Head of caudate nucleus (tissue), 42 donors: ENCODE measurements at regions not wholly inside any gene's neighbourhood (a gene's known extent, or its start where the extent isn't known, plus 50 kb on each side); places are given as distances from the start of the nearest gene placed in this dataset.

ENCODE experiments used
- DNase-seq, 42 donors: peaks; one replicate each; pipeline versions ENCODE4 v3.0.0 to v3.0.0-alpha.2; 2020 to 2021; ENCODE audit warnings: mixed read lengths in 7 of 42
- intact Hi-C: fragments of 100-400 bp; cut with DNase I; formaldehyde crosslinking; loops from one replicate; pipeline ENCODE4 v1.15.0; 2022

DNA sequence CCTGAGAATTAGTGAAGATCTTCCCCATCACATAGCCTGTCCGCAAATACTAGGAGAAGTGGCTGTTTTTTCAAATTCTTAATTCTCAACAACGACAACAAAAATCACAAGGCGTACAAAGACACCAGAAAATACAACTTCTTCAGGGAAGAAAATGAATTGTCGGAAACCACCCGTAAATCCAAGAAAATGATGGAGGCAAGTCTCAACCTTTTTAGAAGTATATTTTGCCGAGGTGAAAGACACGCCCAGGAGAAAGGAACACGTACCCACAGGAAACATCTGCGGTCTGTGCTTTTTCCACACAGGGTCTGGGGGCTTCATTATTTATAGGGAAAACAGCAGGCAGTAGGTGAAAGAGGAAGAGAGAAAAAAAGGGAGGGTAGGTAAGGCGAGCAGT lies 223.9 kb upstream of the GGTLC1 start:
- DNase-seq: no peak
- intact Hi-C loops: no loop called here

- intact Hi-C loops: no loop called here
- DNase-seq: no peak
Measured at GRCh38 chr20:24211972-24212371, 223.4 kb upstream of the GGTLC1 start.

- no peak for DNase-seq
- intact Hi-C loops: no loop called here
Measured at GRCh38 chr20:24210356-24210755, 221.8 kb upstream of the GGTLC1 start.

- no peak for DNase-seq
- intact Hi-C loops: no loop called here
Measured at GRCh38 chr20:24208652-24209051, 220.1 kb upstream of the GGTLC1 start.

GRCh38 chr20:24207803-24208300 lies 219.3 kb upstream of the GGTLC1 start:
- intact Hi-C loops: no loop called here
- DNase-seq: no peak

DNA sequence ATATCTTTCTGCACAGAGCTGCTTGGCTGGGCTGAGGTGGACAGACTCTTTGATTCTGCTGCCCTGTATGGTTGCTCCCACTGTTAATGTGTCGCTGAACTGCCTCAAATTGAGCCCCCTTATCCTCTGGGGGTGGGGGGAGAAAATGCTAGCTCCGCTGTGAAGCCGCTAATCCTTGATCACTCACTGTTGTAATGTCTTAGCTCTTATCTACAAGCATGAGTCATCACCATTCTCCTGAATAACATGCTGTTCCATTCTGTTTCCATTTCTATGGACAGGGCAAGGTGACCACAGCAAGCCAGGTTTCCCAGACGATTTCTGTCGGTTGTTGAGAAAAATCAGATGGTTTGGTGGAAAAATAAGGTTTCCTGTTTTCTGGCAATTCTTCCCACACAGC lies 218.4 kb upstream of the GGTLC1 start:
- intact Hi-C loops: no loop called here

GRCh38 chr20:24203526-24204183 lies 215.1 kb upstream of the GGTLC1 start:
- DNase-seq: no peak
- intact Hi-C loops: no loop called here

More for the DNA sequence above, 218.4 kb upstream of the GGTLC1 start:
- DNase-seq: no peak

- DNase-seq: no peak
- intact Hi-C loops: no loop called here
Measured at GRCh38 chr20:24199501-24199900, 210.9 kb upstream of the GGTLC1 start.

GRCh38 chr20:24194143-24194542 lies 205.6 kb upstream of the GGTLC1 start:
- DNase-seq: no peak
- intact Hi-C loops: no loop called here

GRCh38 chr20:24190905-24191304 lies 202.3 kb upstream of the GGTLC1 start:
- no peak for DNase-seq
- intact Hi-C loops: no loop called here

DNA sequence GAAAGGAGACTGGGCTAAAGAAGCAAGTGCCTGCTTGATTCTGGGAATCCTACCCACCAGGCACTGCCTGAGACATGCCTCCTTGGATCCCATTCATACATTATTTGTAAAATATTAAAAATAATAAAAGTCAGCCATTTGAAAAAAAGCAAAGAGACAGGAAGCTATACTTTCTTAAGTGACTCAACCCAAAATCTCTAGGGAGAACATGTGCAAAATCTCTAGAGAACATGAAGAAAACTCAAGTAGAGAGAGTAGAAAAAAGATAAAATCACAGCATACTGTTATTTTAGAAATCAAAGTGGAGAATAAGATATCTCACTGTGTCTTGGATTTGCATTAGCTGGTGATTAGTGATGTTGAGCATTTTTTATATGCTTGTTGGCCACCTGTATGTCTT lies 197.2 kb upstream of the GGTLC1 start:
- intact Hi-C loops: no loop called here
- no peak for DNase-seq

DNA sequence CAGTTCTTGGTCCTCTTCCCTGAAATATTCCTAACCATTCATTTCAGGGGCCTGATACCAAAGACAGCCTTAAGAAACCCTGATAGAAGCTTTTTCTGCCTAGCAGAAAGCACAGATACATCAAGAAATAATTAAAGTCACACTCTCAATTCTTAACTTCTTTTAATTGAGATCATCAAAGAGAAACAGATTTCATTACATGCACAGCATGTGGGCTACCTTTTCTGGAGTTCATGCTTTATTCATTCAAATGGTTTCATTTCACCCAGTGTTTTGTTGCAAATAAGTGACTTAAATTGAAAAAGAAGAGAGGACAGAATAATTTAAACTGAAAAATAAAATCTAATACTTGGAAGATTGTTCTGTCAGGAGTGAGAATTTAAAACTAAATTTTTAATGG lies 192.6 kb upstream of the GGTLC1 start:
- DNase-seq: no peak
- intact Hi-C loops: no loop called here

DNA sequence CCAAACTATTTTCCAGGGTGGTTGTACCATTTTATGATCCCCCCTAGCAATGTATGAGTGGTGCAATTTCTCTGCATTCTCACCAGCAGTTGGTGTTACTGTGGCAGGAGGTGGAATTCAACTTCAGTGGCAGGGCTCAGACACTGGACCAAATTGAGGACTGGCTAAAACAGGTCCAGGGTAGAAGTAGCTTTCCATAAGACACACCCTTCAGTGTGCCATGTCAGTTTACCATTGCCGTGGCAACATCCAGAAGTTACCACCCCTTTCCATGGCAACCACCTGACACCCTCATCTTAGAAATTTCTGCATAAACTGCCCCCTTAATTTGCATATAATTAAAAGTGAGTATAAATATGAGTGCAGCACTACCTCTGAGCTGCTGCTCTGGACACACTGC lies 180.7 kb upstream of the GGTLC1 start:
- intact Hi-C loops: no loop called here
- DNase-seq: no peak

DNA sequence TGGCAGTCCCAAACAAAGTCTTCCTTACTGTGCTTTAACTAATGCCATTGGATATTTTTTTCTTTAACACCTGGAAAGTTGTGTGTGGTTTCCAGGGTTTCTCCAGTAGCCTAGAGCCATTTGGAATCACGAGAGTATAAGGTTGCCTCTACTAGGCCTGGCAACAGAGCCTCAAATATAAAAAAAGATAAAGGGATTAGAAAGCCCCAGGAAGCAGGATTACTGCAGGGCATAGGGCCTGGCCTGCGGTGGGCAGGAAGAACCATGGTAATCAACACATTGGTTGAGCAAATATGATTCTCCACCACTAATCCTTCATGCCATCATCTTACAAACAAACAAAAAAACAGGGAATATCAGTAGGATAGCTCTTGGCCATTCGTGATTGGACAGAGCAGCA lies 177.8 kb upstream of the GGTLC1 start:
- DNase-seq: no peak
- intact Hi-C loops: no loop called here

- no peak for DNase-seq
- intact Hi-C loops: no loop called here
Measured at GRCh38 chr20:24166123-24166381, 177.5 kb upstream of the GGTLC1 start.

- intact Hi-C loops: no loop called here
- DNase-seq: no peak
Measured at GRCh38 chr20:24165301-24166122, 176.9 kb upstream of the GGTLC1 start.

DNA sequence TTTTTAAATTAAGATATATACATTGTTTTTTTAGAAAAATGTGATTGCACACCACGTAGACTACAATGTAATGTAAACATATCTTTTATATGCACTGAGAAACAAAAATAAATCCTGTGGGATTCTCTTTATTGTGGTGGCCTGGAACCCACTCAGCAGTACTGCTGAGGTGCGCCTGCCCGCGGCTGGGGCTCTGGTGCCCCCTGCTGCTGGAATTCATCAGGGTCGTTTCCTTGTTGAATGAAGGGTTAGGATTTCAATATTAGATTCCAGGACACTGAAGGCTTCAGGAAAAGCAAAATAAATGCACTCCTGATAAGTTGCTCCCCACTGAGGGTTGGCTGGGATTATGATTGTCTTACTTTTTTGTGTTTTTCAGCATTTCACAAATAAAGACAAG lies 175.8 kb upstream of the GGTLC1 start:
- intact Hi-C loops: no loop called here
- no peak for DNase-seq

DNA sequence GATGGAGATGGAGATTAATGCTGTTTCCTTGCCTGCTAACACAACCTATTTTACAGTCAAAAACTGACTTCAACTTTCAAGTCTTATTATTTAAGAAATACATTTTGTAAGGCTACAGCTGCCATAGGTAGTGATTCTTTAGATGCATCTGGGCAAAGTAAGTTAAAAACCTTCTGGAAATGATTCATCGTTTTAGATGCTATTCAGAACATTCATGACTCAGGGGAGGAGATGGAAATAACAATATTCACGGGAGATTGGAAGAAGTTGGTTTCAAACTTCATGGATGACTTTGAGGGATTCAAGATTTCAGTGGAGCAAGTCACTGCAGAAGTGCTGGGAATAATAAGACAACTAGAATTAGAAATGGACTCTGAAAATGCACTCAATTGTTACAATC lies 174.9 kb upstream of the GGTLC1 start:
- DNase-seq: no peak
- intact Hi-C loops: no loop called here

- intact Hi-C loops: no loop called here
- DNase-seq: peak; percentile 26 to 85 (median 67)
Measured at GRCh38 chr20:24160563-24161281, 172.1 kb upstream of the GGTLC1 start.

DNA sequence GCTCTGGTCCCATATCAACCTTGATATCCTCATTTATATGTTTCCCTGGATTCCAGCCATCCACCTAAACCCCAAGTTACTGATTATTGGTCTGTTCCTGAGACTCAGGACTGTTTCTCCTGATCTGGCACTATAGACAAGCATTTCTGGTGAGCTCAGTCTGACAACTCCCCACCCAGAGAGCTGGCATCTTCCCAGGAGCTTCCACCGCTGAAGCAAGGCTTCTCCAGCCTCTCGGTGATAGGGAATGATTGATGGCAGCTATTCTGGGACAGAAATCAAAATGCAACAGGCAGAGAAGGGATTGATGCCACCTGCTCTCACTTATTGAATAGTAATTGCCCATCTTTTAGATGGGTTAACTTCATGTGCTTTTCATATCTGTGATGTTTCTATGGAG lies 169.7 kb upstream of the GGTLC1 start:
- intact Hi-C loops: loop anchor here (10.0 kb wide), 1 partner anchor 757 kb away; no protein-coding TSS in a partner anchor
- DNase-seq: no peak
